Heart left ventricle (tissue), 16 donors: ENCODE measurements at regions not wholly inside any gene's neighbourhood (a gene's known extent, or its start where the extent isn't known, plus 50 kb on each side); places are given as distances from the start of the nearest gene placed in this dataset.

Source experiments
- ATAC-seq, 4 donors: fragments of 200-7000 bp; cut with Tn5 transposase; one replicate each; pipeline ENCODE4 v1.9.1; 2020 to 2022; ENCODE audit warnings: moderate library complexity in 4 of 4, mild to moderate bottlenecking in 3 of 4, moderate number of reproducible peaks in 1 of 4
- DNase-seq, 5 donors: peaks; one replicate each; pipeline ENCODE4 v3.0.0-alpha.2; 2020
- H3K27ac ChIP-seq, 12 donors: fragments of 200-600 bp; sonication (generic) in 4 of 12; one replicate each; pipeline versions ENCODE4 v1.5.0 to v1.8.0; 2016 to 2022; ENCODE audit warnings: mild to moderate bottlenecking in 2 of 12
- H3K27me3 ChIP-seq, 9 donors: fragments of 200-600 bp; sonication (generic) in 2 of 9; one replicate each; pipeline versions ENCODE4 v1.5.1 to v1.8.0; 2016 to 2022; ENCODE audit warnings: mild to moderate bottlenecking in 3 of 9
- H3K36me3 ChIP-seq, 9 donors: fragments of 200-600 bp; sonication (generic) in 2 of 9; one replicate each; pipeline versions ENCODE4 v1.5.0 to v1.8.0; 2018 to 2022; ENCODE audit warnings: mild to moderate bottlenecking in 2 of 9
- H3K4me1 ChIP-seq, 12 donors: fragments of 200-600 bp; sonication (generic) in 4 of 12; one replicate each; pipeline versions ENCODE4 v1.5.0 to v1.8.0; 2016 to 2022; ENCODE audit warnings: mild to moderate bottlenecking in 3 of 12
- H3K4me3 ChIP-seq, 12 donors: fragments of 200-600 bp; sonication (generic) in 4 of 12; one replicate each; pipeline versions ENCODE4 v1.5.0 to v1.8.0; 2017 to 2022; ENCODE audit warnings: mild to moderate bottlenecking in 9 of 12, moderate library complexity in 4 of 12
- H3K9me3 ChIP-seq, 12 donors: fragments of 200-600 bp; sonication (generic) in 4 of 12; one replicate each; pipeline versions ENCODE4 v1.5.0 to v1.8.0; 2016 to 2022; ENCODE audit warnings: mild to moderate bottlenecking in 1 of 12
- CTCF ChIP-seq, 12 donors: fragments of 200-600 bp; sonication (generic) in 4 of 12; IDR thresholded peaks; one replicate each; pipeline versions ENCODE4 v1.5.0 to v1.8.0; 2018 to 2022; ENCODE audit warnings: antibody characterized with exemption in 12 of 12, mild to moderate bottlenecking in 5 of 12
- POLR2A ChIP-seq, 2 donors: fragments of 450-650 bp; IDR thresholded peaks; one replicate each; pipeline ENCODE4 v1.6.1; 2017; ENCODE audit warnings: antibody characterized with exemption in 2 of 2, mild to moderate bottlenecking in 2 of 2, moderate library complexity in 2 of 2
- WGBS, 4 donors: extraction: QIAGEN DNeasy Blood & Tissue Kit in 2 of 4; methylation state at CpG; one replicate each; pipeline versions ENCODE4 v1.1.5 to v1.1.7; 2013 to 2018; 5-methylcytosine and 5-hydroxymethylcytosine counted together
- intact Hi-C, 10 donors: fragments of 100-400 bp; cut with DNase I; formaldehyde crosslinking; loops; one replicate each; pipeline versions ENCODE4 v1.11.1 to v1.14.2; 2022
- donor health status: ischemic (EF 13 %, LVEDD 7.1; RV severe dilation, severe dysfunction).
- donor health status: healthy with polysubstance abuse.
- donor health status: DM: no; HTN: yes; CAD: no.
- donor health status: DM: no; HTN: no; CAD: no.
- donor health status: ischemic (EF 25% LVEDD 6.9; RV normal size, moderate dysfunction).
- donor health status: ischemic (EF 25% LVEDD 5.7; RV mildly dilated, moderate dysfunction).
- donor health status: healthy.
- donor health status: DM: yes; HTN: yes; CAD: no.
- donor health status: ischemic (EF 35%, LVEDD 5.7; RV mildly dilated, moderate dysfunction).
- donor health status: nonischemic (EF 11% LVEDD 7.7; RV severe dilation, severe dysfunction).
- donor health status: DM: yes; HTN: yes; CAD: no.
- donor health status: PGD.
- donor health status: ischemic (EF 29% LVEDD 5.4; RV normal size, mild dysfunction).
- donor health status: nonischemic (EF 23%, LVEDD 6.1; RV moderate dilation, normal function).

- TF ChIP-seq CTCF (IDR thresholded peaks at IDR 0.05) = no peak
- TF ChIP-seq POLR2A (IDR thresholded peaks at IDR 0.05) = no peak
- no peaks in the 10 kb centered on the region for H3K4me1 ChIP-seq
- H3K27ac ChIP-seq = no peak overlapping the region
- H3K27me3 ChIP-seq = no peaks in the 10 kb centered on the region
- no peak overlapping the region for H3K4me3 ChIP-seq
- DNase-seq = no peak
- 80 to 89% (median 85%) methylated on average over 3 of the region's 3 CpGs for WGBS, 4 donors
- H3K36me3 ChIP-seq = no peaks in the 10 kb centered on the region
- intact Hi-C loops = no loop called here
- no peak for ATAC-seq
- no peaks in the 10 kb centered on the region for H3K9me3 ChIP-seq
Measured at GRCh38 chr4:148686449-148686848, 244.2 kb upstream of the NR3C2 start.

- no peak for ATAC-seq
- H3K36me3 ChIP-seq = no peaks in the 10 kb centered on the region
- no peaks in the 10 kb centered on the region for H3K4me1 ChIP-seq
- no peaks in the 10 kb centered on the region for H3K9me3 ChIP-seq
- TF ChIP-seq CTCF (IDR thresholded peaks at IDR 0.05) (no peak), POLR2A (IDR thresholded peaks at IDR 0.05) (no peak)
- no peak for DNase-seq
- H3K4me3 ChIP-seq = no peak overlapping the region
- no peak overlapping the region for H3K27ac ChIP-seq
- H3K27me3 ChIP-seq = no peaks in the 10 kb centered on the region
- intact Hi-C loops = no loop called here
- 80 to 93% (median 90%) methylated on average over 1 of the region's 1 CpG for WGBS, 4 donors
Measured at GRCh38 chr4:148684638-148685037, 242.4 kb upstream of the NR3C2 start.

GRCh38 chr4:148680884-148681283, 238.7 kb upstream of the NR3C2 start:
- intact Hi-C loops = no loop called here
- H3K4me3 ChIP-seq = no peak overlapping the region
- 45 to 66% (median 61%) methylated on average over 2 of the region's 2 CpGs for WGBS, 4 donors
- no peaks in the 10 kb centered on the region for H3K4me1 ChIP-seq
- no peak for TF ChIP-seq CTCF (IDR thresholded peaks at IDR 0.05)
- TF ChIP-seq POLR2A (IDR thresholded peaks at IDR 0.05) = no peak
- no peaks in the 10 kb centered on the region for H3K9me3 ChIP-seq
- ATAC-seq (no peak), DNase-seq (no peak)
- no peaks in the 10 kb centered on the region for H3K36me3 ChIP-seq
- H3K27ac ChIP-seq = no peak overlapping the region
- H3K27me3 ChIP-seq = no peaks in the 10 kb centered on the region

GRCh38 chr4:148676344-148676743, 234.1 kb upstream of the NR3C2 start:
- Histone ChIP-seq H3K4me1 (no peaks in the 10 kb centered on the region), H3K27me3 (no peaks in the 10 kb centered on the region), H3K36me3 (no peaks in the 10 kb centered on the region), H3K9me3 (no peaks in the 10 kb centered on the region), H3K27ac (no peak overlapping the region), H3K4me3 (no peak overlapping the region)
- intact Hi-C loops = no loop called here
- TF ChIP-seq CTCF (IDR thresholded peaks at IDR 0.05) (no peak), POLR2A (IDR thresholded peaks at IDR 0.05) (no peak)
- DNase-seq (no peak), ATAC-seq (no peak)
